ENCODE measurements at regions not wholly inside any gene's neighbourhood (a gene's known extent, or its start where the extent isn't known, plus 50 kb on each side); places are given as distances from the start of the nearest gene placed in this dataset.

GRCh38 chr1:119209596-119210295, 69.3 kb upstream of the WARS2 start:
- no peak for TF ChIP-seq POLR2A (IDR thresholded peaks at IDR 0.05)
- no peak for TF ChIP-seq CTCF (IDR thresholded peaks at IDR 0.05)
